ENCODE measurements at regions not wholly inside any gene's neighbourhood (a gene's known extent, or its start where the extent isn't known, plus 50 kb on each side); places are given as distances from the start of the nearest gene placed in this dataset.

- no peak for TF ChIP-seq EZH2phosphoT487 (IDR thresholded peaks at IDR 0.05; ENCODE audit: insufficient read depth, low read depth)
- TF ChIP-seq EZH2 (IDR thresholded peaks at IDR 0.05; ENCODE audit: insufficient read depth, poor library complexity, severe bottlenecking): no peak
These were observed 334.1 kb upstream of the MIS18BP1 start for GRCh38 chr14:45587142-45587541.
